Tibial artery (tissue), 4 donors: ENCODE measurements at regions not wholly inside any gene's neighbourhood (a gene's known extent, or its start where the extent isn't known, plus 50 kb on each side); places are given as distances from the start of the nearest gene placed in this dataset.

Experiments
- DNase-seq, 2 donors: peaks; one replicate each; pipeline ENCODE4 v3.0.0-alpha.2; 2019
- H3K27ac ChIP-seq, 2 donors: fragments of 200-600 bp; sonication (generic) in 1 of 2; 1 replicate in 1 of 2; 2 replicates in 1 of 2; pipeline ENCODE4 v1.5.1; 2018 to 2019; ENCODE audit warnings: mild to moderate bottlenecking in 1 of 2
- H3K27me3 ChIP-seq, 2 donors: fragments of 200-600 bp; sonication (generic) in 1 of 2; one replicate each; pipeline versions ENCODE4 v1.5.1 to v1.6.0; 2016 to 2019
- H3K36me3 ChIP-seq, 3 donors: fragments of 200-600 bp; sonication (generic) in 2 of 3; one replicate each; pipeline ENCODE4 v1.5.1; 2016 to 2019; ENCODE audit warnings: mild to moderate bottlenecking in 2 of 3
- H3K4me1 ChIP-seq, 4 donors: fragments of 200-600 bp; sonication (generic) in 2 of 4; 1 replicate in 3 of 4; 2 replicates in 1 of 4; pipeline ENCODE4 v1.5.1; 2016 to 2019
- H3K4me3 ChIP-seq, 2 donors: fragments of 200-600 bp; sonication (generic) in 1 of 2; 1 replicate in 1 of 2; 2 replicates in 1 of 2; pipeline ENCODE4 v1.5.1; 2018 to 2019; ENCODE audit warnings: mild to moderate bottlenecking in 2 of 2
- H3K9me3 ChIP-seq, 3 donors: fragments of 200-600 bp; sonication (generic) in 1 of 3; one replicate each; pipeline ENCODE4 v1.5.1; 2016 to 2019
- intact Hi-C: fragments of 100-400 bp; cut with DNase I; formaldehyde crosslinking; loops from one replicate; pipeline ENCODE4 v1.15.0; 2023; ENCODE audit warnings: low total_unique reads
- TF ChIP-seq, protein P1 (sequence below), 2 experiments: fragments of 200-600 bp in 1 of 2; fragments of 450-650 bp in 1 of 2; IDR thresholded peaks; one replicate each; pipeline ENCODE4 v1.5.1; 2017 to 2019; ENCODE audit warnings: antibody characterized with exemption in 2 of 2, mild to moderate bottlenecking in 1 of 2, moderate library complexity in 1 of 2

DNA sequence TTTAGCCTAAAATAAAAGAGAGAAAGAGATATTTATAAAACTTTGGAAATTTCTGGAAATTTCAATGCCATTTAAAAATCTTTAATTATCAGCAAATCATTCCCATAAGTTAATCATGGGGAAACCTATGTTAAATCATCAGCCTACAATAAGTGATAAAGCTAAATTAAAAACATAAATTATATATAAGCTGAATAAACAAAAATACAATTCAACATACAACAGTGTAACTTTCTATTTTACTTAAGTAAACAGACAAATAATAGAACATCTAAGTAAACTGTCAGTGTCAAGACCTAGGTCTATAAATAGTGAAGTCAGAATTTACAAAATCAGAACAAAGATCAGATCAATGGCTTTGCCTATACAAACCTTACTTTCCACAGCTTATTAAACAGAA is 57.5 kb downstream of the EPRS1 start:
- H3K4me3 ChIP-seq, result no peak overlapping the region
- H3K27ac ChIP-seq, result no peak overlapping the region
- peaks cover 0 to 7% (median 3%) of the 10 kb centered on the region in 4 donors for H3K4me1 ChIP-seq
- no peaks in the 10 kb centered on the region for H3K9me3 ChIP-seq
- H3K27me3 ChIP-seq, result no peaks in the 10 kb centered on the region
- no peak for DNase-seq
- peaks cover 31 to 49% (median 36%) of the 10 kb centered on the region in 3 donors for H3K36me3 ChIP-seq
- intact Hi-C loops, result loop anchor here (10.0 kb wide), 1 partner anchor 46 kb away; no protein-coding TSS in a partner anchor
- TF ChIP-seq, protein P1, sequence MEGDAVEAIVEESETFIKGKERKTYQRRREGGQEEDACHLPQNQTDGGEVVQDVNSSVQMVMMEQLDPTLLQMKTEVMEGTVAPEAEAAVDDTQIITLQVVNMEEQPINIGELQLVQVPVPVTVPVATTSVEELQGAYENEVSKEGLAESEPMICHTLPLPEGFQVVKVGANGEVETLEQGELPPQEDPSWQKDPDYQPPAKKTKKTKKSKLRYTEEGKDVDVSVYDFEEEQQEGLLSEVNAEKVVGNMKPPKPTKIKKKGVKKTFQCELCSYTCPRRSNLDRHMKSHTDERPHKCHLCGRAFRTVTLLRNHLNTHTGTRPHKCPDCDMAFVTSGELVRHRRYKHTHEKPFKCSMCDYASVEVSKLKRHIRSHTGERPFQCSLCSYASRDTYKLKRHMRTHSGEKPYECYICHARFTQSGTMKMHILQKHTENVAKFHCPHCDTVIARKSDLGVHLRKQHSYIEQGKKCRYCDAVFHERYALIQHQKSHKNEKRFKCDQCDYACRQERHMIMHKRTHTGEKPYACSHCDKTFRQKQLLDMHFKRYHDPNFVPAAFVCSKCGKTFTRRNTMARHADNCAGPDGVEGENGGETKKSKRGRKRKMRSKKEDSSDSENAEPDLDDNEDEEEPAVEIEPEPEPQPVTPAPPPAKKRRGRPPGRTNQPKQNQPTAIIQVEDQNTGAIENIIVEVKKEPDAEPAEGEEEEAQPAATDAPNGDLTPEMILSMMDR (IDR thresholded peaks at IDR 0.05), result no peak

DNA sequence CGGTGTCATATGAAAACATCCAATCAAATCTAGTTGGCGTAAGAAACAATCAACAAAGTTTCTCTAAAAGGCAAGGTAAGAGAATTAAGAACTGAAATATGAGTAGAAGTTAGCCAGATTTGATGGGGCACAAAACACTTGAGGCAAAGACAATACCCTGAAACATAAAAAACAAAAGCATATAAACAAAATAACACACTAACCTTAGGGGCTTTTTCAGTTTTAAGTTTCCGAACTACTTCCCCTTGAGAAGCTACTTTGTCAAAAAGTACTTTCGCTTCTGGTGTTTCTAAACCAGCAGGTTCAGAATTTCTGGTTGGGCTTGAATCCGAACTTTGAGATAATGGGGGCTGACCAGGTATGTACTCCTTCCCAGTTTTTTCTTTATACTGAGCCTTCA is 57.9 kb downstream of the EPRS1 start:
- Histone ChIP-seq H3K4me3 (no peak overlapping the region), H3K27me3 (no peaks in the 10 kb centered on the region), H3K27ac (no peak overlapping the region), H3K9me3 (no peaks in the 10 kb centered on the region), H3K4me1 (peaks cover 0 to 6% (median 2%) of the 10 kb centered on the region in 4 donors), H3K36me3 (peaks cover 31 to 54% (median 39%) of the 10 kb centered on the region in 3 donors)
- DNase-seq, result no peak
- intact Hi-C loops, result loop anchor here (10.0 kb wide), 1 partner anchor 46 kb away; no protein-coding TSS in a partner anchor
- TF ChIP-seq, protein P1 (IDR thresholded peaks at IDR 0.05), result no peak

DNA sequence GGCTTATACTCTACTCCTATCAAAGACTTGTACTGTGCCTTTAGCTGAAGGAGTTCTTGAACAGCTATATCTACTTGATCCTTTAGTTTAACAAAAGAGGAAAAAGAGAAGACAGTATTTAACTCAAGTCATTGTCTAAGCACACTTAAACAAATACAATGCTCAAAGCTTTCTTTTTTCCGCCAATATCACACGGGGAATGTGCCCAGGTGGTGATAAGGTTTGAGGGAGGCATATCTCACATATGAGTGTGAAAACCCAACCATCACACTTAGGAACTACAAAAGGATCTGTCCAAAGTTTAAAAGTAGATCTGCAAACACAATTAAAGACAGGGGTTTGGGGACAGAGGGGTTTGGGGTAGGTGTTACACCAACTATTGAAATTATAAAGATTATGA is 59.0 kb upstream of the SLC30A10 start:
- intact Hi-C loops, result loop anchor here (10.0 kb wide), 1 partner anchor 47 kb away; no protein-coding TSS in a partner anchor
- Histone ChIP-seq H3K4me1 (peaks cover 0 to 6% (median 2%) of the 10 kb centered on the region in 4 donors), H3K4me3 (no peak overlapping the region), H3K36me3 (peaks cover 31 to 59% (median 47%) of the 10 kb centered on the region in 3 donors), H3K27me3 (no peaks in the 10 kb centered on the region), H3K9me3 (no peaks in the 10 kb centered on the region), H3K27ac (no peak overlapping the region)
- DNase-seq, result no peak
- TF ChIP-seq, protein P1 (IDR thresholded peaks at IDR 0.05), result no peak

DNA sequence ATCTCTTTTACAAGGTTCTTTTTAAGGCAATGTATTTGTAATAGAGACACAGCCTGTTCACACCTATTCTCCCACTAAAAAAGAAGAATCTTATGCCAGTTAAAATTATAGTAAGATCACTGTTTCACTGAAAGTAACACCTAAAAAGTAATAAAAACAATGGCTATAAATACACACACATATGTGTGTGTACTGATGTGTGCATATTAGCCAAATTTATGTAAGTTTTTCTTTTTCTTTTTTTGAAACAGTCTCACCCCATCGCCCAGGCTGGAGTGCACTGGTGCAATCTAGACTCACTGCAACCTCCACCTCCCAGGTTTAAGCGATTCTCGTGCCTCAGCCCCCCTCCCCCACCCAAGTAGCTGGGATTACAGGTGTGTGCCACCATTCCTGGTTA is 56.8 kb upstream of the SLC30A10 start:
- H3K4me3 ChIP-seq, result no peak overlapping the region
- intact Hi-C loops, result loop anchor here (10.0 kb wide), 1 partner anchor 50 kb away; no protein-coding TSS in a partner anchor
- TF ChIP-seq, protein P1 (IDR thresholded peaks at IDR 0.05), result no peak
- no peak for DNase-seq
- H3K4me1 ChIP-seq, result no peaks in the 10 kb centered on the region
- no peaks in the 10 kb centered on the region for H3K27me3 ChIP-seq
- H3K27ac ChIP-seq, result no peak overlapping the region
- no peaks in the 10 kb centered on the region for H3K9me3 ChIP-seq
- H3K36me3 ChIP-seq, result peaks cover 46 to 79% (median 64%) of the 10 kb centered on the region in 3 donors
